ENCODE measurements at regions not wholly inside any gene's neighbourhood (a gene's known extent, or its start where the extent isn't known, plus 50 kb on each side); places are given as distances from the start of the nearest gene placed in this dataset.

- H3K9me3 ChIP-seq (replicated peaks in 1 of 2; ENCODE audit: control insufficient read depth in 1 of 2, insufficient read depth in 1 of 2, low read length in 2 of 2) = peaks cover 5 to 18% of the 10 kb centered on the region in 2 donors
- DNase-seq = no peak
- H4K20me1 ChIP-seq (ENCODE audit: insufficient read depth, low read length) = no peaks in the 10 kb centered on the region
- Mint-ChIP-seq H3K4me3 (no peak overlapping the region), H3K27ac (no peak overlapping the region), H3K4me1 (no peaks in the 10 kb centered on the region), H3K27me3 (ENCODE audit: low read depth in 3 of 3) (peaks cover 0 to 3% (median 1%) of the 10 kb centered on the region in 3 donors), H3K36me3 (peaks cover 0 to 3% of the 10 kb centered on the region in 2 donors), H3K9me3 (peaks cover 11 to 30% (median 23%) of the 10 kb centered on the region in 7 donors)
- no peak overlapping the region for H3K4me2 ChIP-seq (replicated peaks; ENCODE audit: extremely low read depth, low read length, poor library complexity, severe bottlenecking)
- no peaks in the 10 kb centered on the region for H3K36me3 ChIP-seq (replicated peaks in 1 of 2; ENCODE audit: control insufficient read depth in 1 of 2, insufficient read depth in 2 of 2, low read length in 2 of 2)
- WGBS (ENCODE audit: insufficient coverage) = 100% methylated on average over 2 of the region's 4 CpGs
- TF ChIP-seq CTCF (IDR thresholded peaks at IDR 0.05) = no peak
- no peak overlapping the region for H3K9ac ChIP-seq (ENCODE audit: insufficient read depth, low read length, poor library complexity, severe bottlenecking)
- no peak overlapping the region for H2AFZ ChIP-seq (ENCODE audit: insufficient read depth, low read depth, low read length, poor library complexity, severe bottlenecking)
- H3K4me1 ChIP-seq (ENCODE audit: control insufficient read depth in 1 of 2, insufficient read depth in 2 of 2, low read length in 2 of 2) = no peaks in the 10 kb centered on the region
- no peak overlapping the region for H3K4me3 ChIP-seq (replicated peaks in 1 of 3; ENCODE audit: low read depth in 2 of 3, low read length in 3 of 3)
- no peaks in the 10 kb centered on the region for H3K27me3 ChIP-seq (ENCODE audit: control insufficient read depth in 2 of 2, insufficient read depth in 2 of 2, low read length in 2 of 2)
- intact Hi-C loops (cut with micrococcal nuclease) = no loop called here
- H3K79me2 ChIP-seq (ENCODE audit: insufficient read depth, low read length) = no peaks in the 10 kb centered on the region
- no peak overlapping the region for H3K27ac ChIP-seq (ENCODE audit: low read depth in 1 of 2, low read length in 2 of 2)
These were observed 238.6 kb downstream of the DUSP10 start for GRCh38 chr1:221503268-221503667.

- H3K27ac Mint-ChIP-seq = no peak overlapping the region
- Histone ChIP-seq H3K4me1 (ENCODE audit: control insufficient read depth in 1 of 2, insufficient read depth in 2 of 2, low read length in 2 of 2) (peaks cover 0 to 4% of the 10 kb centered on the region in 2 donors), H3K36me3 (replicated peaks in 1 of 2; ENCODE audit: control insufficient read depth in 1 of 2, insufficient read depth in 2 of 2, low read length in 2 of 2) (no peaks in the 10 kb centered on the region), H3K9me3 (replicated peaks in 1 of 2; ENCODE audit: control insufficient read depth in 1 of 2, insufficient read depth in 1 of 2, low read length in 2 of 2) (peaks cover 5% of the 10 kb centered on the region in 2 donors), H3K79me2 (ENCODE audit: insufficient read depth, low read length) (no peaks in the 10 kb centered on the region), H3K4me2 (replicated peaks; ENCODE audit: extremely low read depth, low read length, poor library complexity, severe bottlenecking) (no peak overlapping the region), H4K20me1 (ENCODE audit: insufficient read depth, low read length) (no peaks in the 10 kb centered on the region), H3K27me3 (ENCODE audit: control insufficient read depth in 2 of 2, insufficient read depth in 2 of 2, low read length in 2 of 2) (no peaks in the 10 kb centered on the region), H3K4me3 (replicated peaks in 1 of 3; ENCODE audit: low read depth in 2 of 3, low read length in 3 of 3) (no peak overlapping the region), H2AFZ (ENCODE audit: insufficient read depth, low read depth, low read length, poor library complexity, severe bottlenecking) (no peak overlapping the region), H3K27ac (ENCODE audit: low read depth in 1 of 2, low read length in 2 of 2) (no peak overlapping the region), H3K9ac (ENCODE audit: insufficient read depth, low read length, poor library complexity, severe bottlenecking) (no peak overlapping the region)
- DNase-seq = no peak
- peaks cover 0 to 4% (median 0%) of the 10 kb centered on the region in 3 donors for H3K27me3 Mint-ChIP-seq (ENCODE audit: low read depth in 3 of 3)
- H3K9me3 Mint-ChIP-seq = peaks cover 8 to 16% (median 11%) of the 10 kb centered on the region in 7 donors
- H3K4me1 Mint-ChIP-seq = peaks cover 5% of the 10 kb centered on the region
- peaks cover 0 to 3% of the 10 kb centered on the region in 2 donors for H3K36me3 Mint-ChIP-seq
- intact Hi-C loops (cut with micrococcal nuclease) = no loop called here
- no peak overlapping the region for H3K4me3 Mint-ChIP-seq
- WGBS (ENCODE audit: insufficient coverage) = 100% methylated on average over 1 of the region's 3 CpGs
- TF ChIP-seq CTCF (IDR thresholded peaks at IDR 0.05) = no peak
These were observed 232.1 kb downstream of the DUSP10 start for GRCh38 chr1:221509575-221510355.

Measured in CD14-positive monocyte (primary cell).